Astrocyte of the spinal cord (primary cell): ENCODE measurements at regions not wholly inside any gene's neighbourhood (a gene's known extent, or its start where the extent isn't known, plus 50 kb on each side); places are given as distances from the start of the nearest gene placed in this dataset.

Experiments used
- DNase-seq: peaks from one replicate; pipeline ENCODE4 v3.0.0; 2011; ENCODE audit warnings: low read depth, low spot score
- H3K4me3 ChIP-seq: 2 replicates; pipeline ENCODE4 v1.5.1; 2011; ENCODE audit warnings: low read depth, mild to moderate bottlenecking, low read length, moderate library complexity
- in situ Hi-C: cut with HindIII; loops from 2 replicates; pipeline ENCODE4 v1.10.0; 2017; ENCODE audit warnings: low sequenced_read_pairs
- TF ChIP-seq, protein P1 (sequence below): IDR thresholded peaks from 2 replicates; pipeline ENCODE4 v1.5.1; 2012; ENCODE audit warnings: low read depth, mild to moderate bottlenecking, low read length, inconsistent platforms

GRCh38 chr5:94081088-94081487, 339.7 kb upstream of the POU5F2 start:
- in situ Hi-C loops, result no loop called here
- no peak for DNase-seq
- TF ChIP-seq, protein P1, sequence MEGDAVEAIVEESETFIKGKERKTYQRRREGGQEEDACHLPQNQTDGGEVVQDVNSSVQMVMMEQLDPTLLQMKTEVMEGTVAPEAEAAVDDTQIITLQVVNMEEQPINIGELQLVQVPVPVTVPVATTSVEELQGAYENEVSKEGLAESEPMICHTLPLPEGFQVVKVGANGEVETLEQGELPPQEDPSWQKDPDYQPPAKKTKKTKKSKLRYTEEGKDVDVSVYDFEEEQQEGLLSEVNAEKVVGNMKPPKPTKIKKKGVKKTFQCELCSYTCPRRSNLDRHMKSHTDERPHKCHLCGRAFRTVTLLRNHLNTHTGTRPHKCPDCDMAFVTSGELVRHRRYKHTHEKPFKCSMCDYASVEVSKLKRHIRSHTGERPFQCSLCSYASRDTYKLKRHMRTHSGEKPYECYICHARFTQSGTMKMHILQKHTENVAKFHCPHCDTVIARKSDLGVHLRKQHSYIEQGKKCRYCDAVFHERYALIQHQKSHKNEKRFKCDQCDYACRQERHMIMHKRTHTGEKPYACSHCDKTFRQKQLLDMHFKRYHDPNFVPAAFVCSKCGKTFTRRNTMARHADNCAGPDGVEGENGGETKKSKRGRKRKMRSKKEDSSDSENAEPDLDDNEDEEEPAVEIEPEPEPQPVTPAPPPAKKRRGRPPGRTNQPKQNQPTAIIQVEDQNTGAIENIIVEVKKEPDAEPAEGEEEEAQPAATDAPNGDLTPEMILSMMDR, result no peak
- H3K4me3 ChIP-seq, result no peak overlapping the region

DNA sequence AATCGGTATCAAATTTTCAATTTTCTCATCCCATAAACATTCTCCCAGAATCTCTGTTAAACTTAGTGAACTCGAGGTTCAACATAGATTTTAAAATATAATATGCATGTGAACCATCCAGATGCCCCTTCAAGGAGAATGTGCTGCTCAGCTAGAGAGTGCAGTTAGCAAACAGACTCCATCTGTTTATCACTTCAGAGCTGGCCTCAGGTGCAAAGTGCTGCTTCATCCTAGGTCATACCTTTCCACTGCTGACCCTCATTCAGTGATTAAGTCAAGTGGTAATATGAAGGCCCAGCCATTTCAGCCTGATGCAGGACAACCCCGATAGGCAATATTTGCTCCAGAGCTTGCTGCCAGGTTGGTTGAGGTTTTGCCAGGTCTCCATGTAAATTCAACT, 339.0 kb upstream of the POU5F2 start:
- in situ Hi-C loops, result no loop called here
- TF ChIP-seq, protein P1, result no peak
- no peak overlapping the region for H3K4me3 ChIP-seq
- DNase-seq, result no peak

- H3K4me3 ChIP-seq, result no peak overlapping the region
- no peak for DNase-seq
- in situ Hi-C loops, result no loop called here
- TF ChIP-seq, protein P1, result no peak
Observed at GRCh38 chr5:94072116-94072515, 330.7 kb upstream of the POU5F2 start.

DNA sequence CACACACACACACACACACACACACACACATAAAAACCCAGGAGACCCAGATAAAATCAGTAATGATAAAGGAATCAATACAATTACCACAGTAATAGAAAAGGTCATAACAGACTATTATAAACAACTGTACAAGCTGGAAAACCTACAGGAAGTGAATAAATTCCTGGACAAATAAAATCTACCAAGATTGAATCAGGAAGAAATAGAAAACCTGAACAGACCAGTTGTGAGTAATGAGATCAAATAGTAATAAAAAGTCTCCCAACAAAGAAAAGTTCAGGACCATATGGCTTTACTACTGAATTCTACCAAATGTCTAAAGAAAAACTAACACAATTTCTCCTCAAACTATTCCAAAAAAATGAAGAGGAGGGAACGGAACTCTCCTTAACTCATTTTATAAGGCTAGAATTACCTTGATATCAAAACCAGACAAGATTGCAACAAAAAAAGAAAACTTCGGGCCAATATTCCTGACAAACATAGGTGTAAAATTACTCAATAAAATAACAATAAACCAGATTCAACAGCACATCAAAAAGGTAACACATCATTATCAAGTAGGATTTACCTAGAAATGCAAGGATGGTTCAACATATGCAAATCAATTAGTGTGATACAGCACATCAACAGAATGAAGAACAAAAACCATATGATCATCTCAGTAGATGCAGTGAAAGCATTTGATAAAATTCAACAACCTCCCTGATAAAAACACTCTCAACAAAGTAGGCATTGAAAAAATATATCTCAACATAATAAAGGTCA, 325.2 kb upstream of the POU5F2 start:
- in situ Hi-C loops, result no loop called here
- no peak for DNase-seq
- TF ChIP-seq, protein P1, result no peak
- no peak overlapping the region for H3K4me3 ChIP-seq

- no peak overlapping the region for H3K4me3 ChIP-seq
- in situ Hi-C loops, result no loop called here
- no peak for DNase-seq
- TF ChIP-seq, protein P1, result no peak
Observed at GRCh38 chr5:94064025-94064424, 322.6 kb upstream of the POU5F2 start.

DNA sequence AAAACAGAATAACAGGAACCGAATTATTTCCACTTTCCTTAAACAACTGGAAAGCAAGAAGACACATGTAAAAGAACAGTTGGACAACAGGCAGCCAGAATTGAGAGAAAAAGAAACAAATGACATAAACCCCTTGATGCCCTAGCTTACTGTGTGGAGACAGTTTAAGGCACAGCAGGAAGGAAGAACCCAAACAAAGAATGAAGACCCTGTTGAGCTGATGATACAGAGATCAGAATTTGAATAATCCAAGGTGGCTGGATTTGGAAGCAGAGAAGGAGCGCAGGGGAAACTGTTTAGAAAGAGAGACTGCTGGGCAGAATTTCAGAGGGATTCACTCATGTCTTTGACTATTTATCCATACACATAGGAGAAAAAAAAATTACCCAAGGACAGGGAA, 316.3 kb upstream of the POU5F2 start:
- H3K4me3 ChIP-seq, result no peak overlapping the region
- TF ChIP-seq, protein P1, result no peak
- DNase-seq, result peak; percentile 20
- in situ Hi-C loops, result no loop called here
